SK-N-SH treated with all-trans-retinoic acid at 6 μM for 48 hours (cell line): ENCODE measurements at regions not wholly inside any gene's neighbourhood (a gene's known extent, or its start where the extent isn't known, plus 50 kb on each side); places are given as distances from the start of the nearest gene placed in this dataset.

Experiments
- ESRRG ChIP-seq: fragments of 250-450 bp; sonication (Bioruptor Pico); IDR thresholded peaks from 2 replicates; pipeline ENCODE4 v1.6.1; 2021; ENCODE audit warnings: mild to moderate bottlenecking
- GLIS3 ChIP-seq: fragments of 250-450 bp; sonication (Bioruptor Pico); IDR thresholded peaks from 2 replicates; pipeline ENCODE4 v1.5.0; 2020; ENCODE audit warnings: mild to moderate bottlenecking, moderate library complexity
- ISL1 ChIP-seq: fragments of 250-450 bp; sonication (Bioruptor Pico); IDR thresholded peaks from 2 replicates; pipeline ENCODE4 v2.1.2; 2022; ENCODE audit warnings: mild to moderate bottlenecking, moderate library complexity
- OSR1 ChIP-seq: fragments of 250-450 bp; sonication (Bioruptor Pico); IDR thresholded peaks from 2 replicates; pipeline ENCODE4 v1.8.0; 2022; ENCODE audit warnings: moderate library complexity, mild to moderate bottlenecking, inconsistent platforms
- POU6F1 ChIP-seq: fragments of 250-450 bp; sonication (Bioruptor Pico); IDR thresholded peaks from 2 replicates; pipeline ENCODE4 v1.8.0; 2021; ENCODE audit warnings: low read depth, mild to moderate bottlenecking, moderate library complexity, borderline replicate concordance
- RARB ChIP-seq: fragments of 250-450 bp; sonication (Bioruptor Pico); IDR thresholded peaks from 2 replicates; pipeline ENCODE4 v1.8.0; 2021; ENCODE audit warnings: mild to moderate bottlenecking, moderate library complexity
- SNAI2 ChIP-seq: fragments of 250-450 bp; sonication (Bioruptor Pico); IDR thresholded peaks from 2 replicates; pipeline ENCODE4 v1.5.0; 2020; ENCODE audit warnings: mild to moderate bottlenecking, moderate library complexity
- ZFP3 ChIP-seq: fragments of 250-450 bp; sonication (Bioruptor Pico); IDR thresholded peaks from 2 replicates; pipeline ENCODE4 v1.5.0; 2020; ENCODE audit warnings: mild to moderate bottlenecking, moderate library complexity
- ZFP30 ChIP-seq: fragments of 450-650 bp; formaldehyde crosslinking; IDR thresholded peaks from 2 replicates; pipeline ENCODE4 v1.5.0; 2022; ENCODE audit warnings: mild to moderate bottlenecking, moderate library complexity
- TF ChIP-seq, protein P1 (sequence below): fragments of 250-450 bp; sonication (Bioruptor Pico); IDR thresholded peaks from 2 replicates; pipeline ENCODE4 v1.5.1; 2020; ENCODE audit warnings: low read depth, mild to moderate bottlenecking, moderate library complexity
- TF ChIP-seq, protein P2 (sequence below): fragments of 250-450 bp; sonication (Bioruptor Pico); IDR thresholded peaks from 2 replicates; pipeline ENCODE4 v1.5.1; 2021; ENCODE audit warnings: mild to moderate bottlenecking, moderate library complexity

GRCh38 chr3:23668430-23668904 is 137.3 kb upstream of the UBE2E1 start:
- TF ChIP-seq ZFP3 (CRISPR knock-in tag) (no peak), GLIS3 (no peak), ZFP30 (CRISPR knock-in tag) (no peak), ISL1 (CRISPR knock-in tag) (0 out of 2 replicates have a peak, but pooled peaks have one; percentile 23), ESRRG (CRISPR knock-in tag) (no peak), OSR1 (CRISPR knock-in tag) (no peak), RARB (CRISPR knock-in tag) (no peak), POU6F1 (CRISPR knock-in tag) (no peak), SNAI2 (CRISPR knock-in tag) (no peak)
- TF ChIP-seq, protein P1, sequence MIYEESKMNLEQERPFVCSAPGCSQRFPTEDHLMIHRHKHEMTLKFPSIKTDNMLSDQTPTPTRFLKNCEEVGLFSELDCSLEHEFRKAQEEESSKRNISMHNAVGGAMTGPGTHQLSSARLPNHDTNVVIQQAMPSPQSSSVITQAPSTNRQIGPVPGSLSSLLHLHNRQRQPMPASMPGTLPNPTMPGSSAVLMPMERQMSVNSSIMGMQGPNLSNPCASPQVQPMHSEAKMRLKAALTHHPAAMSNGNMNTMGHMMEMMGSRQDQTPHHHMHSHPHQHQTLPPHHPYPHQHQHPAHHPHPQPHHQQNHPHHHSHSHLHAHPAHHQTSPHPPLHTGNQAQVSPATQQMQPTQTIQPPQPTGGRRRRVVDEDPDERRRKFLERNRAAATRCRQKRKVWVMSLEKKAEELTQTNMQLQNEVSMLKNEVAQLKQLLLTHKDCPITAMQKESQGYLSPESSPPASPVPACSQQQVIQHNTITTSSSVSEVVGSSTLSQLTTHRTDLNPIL = no peak
- TF ChIP-seq, protein P2, sequence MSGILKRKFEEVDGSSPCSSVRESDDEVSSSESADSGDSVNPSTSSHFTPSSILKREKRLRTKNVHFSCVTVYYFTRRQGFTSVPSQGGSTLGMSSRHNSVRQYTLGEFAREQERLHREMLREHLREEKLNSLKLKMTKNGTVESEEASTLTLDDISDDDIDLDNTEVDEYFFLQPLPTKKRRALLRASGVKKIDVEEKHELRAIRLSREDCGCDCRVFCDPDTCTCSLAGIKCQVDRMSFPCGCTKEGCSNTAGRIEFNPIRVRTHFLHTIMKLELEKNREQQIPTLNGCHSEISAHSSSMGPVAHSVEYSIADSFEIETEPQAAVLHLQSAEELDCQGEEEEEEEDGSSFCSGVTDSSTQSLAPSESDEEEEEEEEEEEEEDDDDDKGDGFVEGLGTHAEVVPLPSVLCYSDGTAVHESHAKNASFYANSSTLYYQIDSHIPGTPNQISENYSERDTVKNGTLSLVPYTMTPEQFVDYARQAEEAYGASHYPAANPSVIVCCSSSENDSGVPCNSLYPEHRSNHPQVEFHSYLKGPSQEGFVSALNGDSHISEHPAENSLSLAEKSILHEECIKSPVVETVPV (CRISPR knock-in tag) = no peak
